ENCODE measurements at regions not wholly inside any gene's neighbourhood (a gene's known extent, or its start where the extent isn't known, plus 50 kb on each side); places are given as distances from the start of the nearest gene placed in this dataset.

- no peak overlapping the region for H3K27ac ChIP-seq
- TF ChIP-seq POLR2A (IDR thresholded peaks at IDR 0.05) (no peak), POLR2AphosphoS5 (IDR thresholded peaks at IDR 0.05) (no peak)
- no peak overlapping the region for H3K4me3 ChIP-seq
- H3K4me1 ChIP-seq, result no peaks in the 10 kb centered on the region
- 76 to 82% methylated on average over 2 of the region's 2 CpGs for WGBS, 2 donors
- H3K36me3 ChIP-seq, result no peaks in the 10 kb centered on the region
- H3K27me3 ChIP-seq, result no peaks in the 10 kb centered on the region
- ATAC-seq (ENCODE audit: low FRiP score in 2 of 2), result no peak
- H3K9me3 ChIP-seq, result no peaks in the 10 kb centered on the region
- no peak for DNase-seq
Measured at GRCh38 chr1:82391712-82392111, 591.0 kb downstream of the ADGRL2 start.

- H3K27ac ChIP-seq, result no peak overlapping the region
- WGBS, 2 donors, result 52 to 65% methylated on average over 1 of the region's 1 CpG
Measured at GRCh38 chr1:82390627-82391026, 589.9 kb downstream of the ADGRL2 start.

GRCh38 chr1:82388679-82389078, 587.9 kb downstream of the ADGRL2 start:
- Histone ChIP-seq H3K27me3 (no peaks in the 10 kb centered on the region), H3K4me3 (no peak overlapping the region), H3K9me3 (no peaks in the 10 kb centered on the region), H3K27ac (no peak overlapping the region), H3K4me1 (no peaks in the 10 kb centered on the region), H3K36me3 (no peaks in the 10 kb centered on the region)
- no peak for DNase-seq
- WGBS, 2 donors, result 40 to 67% methylated on average over 1 of the region's 1 CpG
- no peak for ATAC-seq (ENCODE audit: low FRiP score in 2 of 2)
- TF ChIP-seq POLR2AphosphoS5 (IDR thresholded peaks at IDR 0.05) (no peak), EP300 (IDR thresholded peaks at IDR 0.05) (no peak), POLR2A (IDR thresholded peaks at IDR 0.05) (no peak), CTCF (IDR thresholded peaks at IDR 0.05) (no peak)

More at GRCh38 chr1:82390627-82391026, 589.9 kb downstream of the ADGRL2 start:
- no peak overlapping the region for H3K4me3 ChIP-seq
- no peaks in the 10 kb centered on the region for H3K9me3 ChIP-seq
- no peak for DNase-seq
- H3K27me3 ChIP-seq, result no peaks in the 10 kb centered on the region
- no peaks in the 10 kb centered on the region for H3K4me1 ChIP-seq
- H3K36me3 ChIP-seq, result no peaks in the 10 kb centered on the region
- no peak for ATAC-seq (ENCODE audit: low FRiP score in 2 of 2)
- no peak for TF ChIP-seq CTCF (IDR thresholded peaks at IDR 0.05)
- TF ChIP-seq POLR2A (IDR thresholded peaks at IDR 0.05), result no peak
- no peak for TF ChIP-seq EP300 (IDR thresholded peaks at IDR 0.05)
- TF ChIP-seq POLR2AphosphoS5 (IDR thresholded peaks at IDR 0.05), result no peak

GRCh38 chr1:82387012-82387366, 586.3 kb downstream of the ADGRL2 start:
- DNase-seq (no peak), ATAC-seq (ENCODE audit: low FRiP score in 2 of 2) (no peak)
- Histone ChIP-seq H3K4me1 (no peaks in the 10 kb centered on the region), H3K4me3 (no peak overlapping the region), H3K27ac (no peak overlapping the region), H3K36me3 (no peaks in the 10 kb centered on the region), H3K9me3 (no peaks in the 10 kb centered on the region), H3K27me3 (no peaks in the 10 kb centered on the region)
- WGBS, 2 donors, result 65 to 72% methylated on average over 2 of the region's 2 CpGs
- no peak for TF ChIP-seq CTCF (IDR thresholded peaks at IDR 0.05)
- no peak for TF ChIP-seq POLR2AphosphoS5 (IDR thresholded peaks at IDR 0.05)
- no peak for TF ChIP-seq EP300 (IDR thresholded peaks at IDR 0.05)

- no peak for TF ChIP-seq POLR2AphosphoS5 (IDR thresholded peaks at IDR 0.05)
- no peak for TF ChIP-seq CTCF (IDR thresholded peaks at IDR 0.05)
- TF ChIP-seq EP300 (IDR thresholded peaks at IDR 0.05), result no peak
- no peak for TF ChIP-seq POLR2A (IDR thresholded peaks at IDR 0.05)
- no peaks in the 10 kb centered on the region for H3K4me1 ChIP-seq
- no peaks in the 10 kb centered on the region for H3K36me3 ChIP-seq
- H3K27me3 ChIP-seq, result no peaks in the 10 kb centered on the region
- H3K4me3 ChIP-seq, result no peak overlapping the region
- no peak overlapping the region for H3K27ac ChIP-seq
- H3K9me3 ChIP-seq, result no peaks in the 10 kb centered on the region
- DNase-seq (no peak), ATAC-seq (ENCODE audit: low FRiP score in 2 of 2) (no peak)
- 69 to 70% methylated on average over 3 of the region's 3 CpGs for whole genome bisulfite sequencing, 2 donors
Measured at GRCh38 chr1:82386365-82387011, 585.8 kb downstream of the ADGRL2 start.

Measured in upper lobe of left lung (tissue), 6 donors.